GM23338 (cell line): ENCODE measurements at regions not wholly inside any gene's neighbourhood (a gene's known extent, or its start where the extent isn't known, plus 50 kb on each side); places are given as distances from the start of the nearest gene placed in this dataset.

Source experiments
- CREB1 ChIP-seq: fragments of 250-450 bp; sonication (Bioruptor Pico); IDR thresholded peaks from 2 replicates; pipeline ENCODE4 v1.5.0; 2020; ENCODE audit warnings: low read depth, mild to moderate bottlenecking, moderate library complexity
- ETS1 ChIP-seq: IDR thresholded peaks from 2 replicates; pipeline ENCODE4 v1.6.1; 2016; ENCODE audit warnings: antibody characterized with exemption
- EZH2 ChIP-seq: fragments of 200-600 bp; sonication (generic); IDR thresholded peaks from one replicate; pipeline ENCODE4 v1.8.0; 2017; ENCODE audit warnings: antibody characterized with exemption, mild to moderate bottlenecking, low read depth; ENCODE audit not compliant: unreplicated experiment
- EZH2phosphoT487 ChIP-seq: fragments of 200-600 bp; sonication (generic); IDR thresholded peaks from one replicate; pipeline ENCODE4 v1.8.1; 2018; ENCODE audit warnings: antibody characterized with exemption; ENCODE audit not compliant: unreplicated experiment
- JUNB ChIP-seq: IDR thresholded peaks from one replicate; pipeline ENCODE4 v1.6.1; 2016; ENCODE audit warnings: antibody characterized with exemption; ENCODE audit not compliant: unreplicated experiment
- NANOG ChIP-seq: IDR thresholded peaks from 2 replicates; pipeline ENCODE4 v1.6.1; 2016; ENCODE audit warnings: antibody characterized with exemption, borderline replicate concordance
- POLR2AphosphoS5 ChIP-seq: IDR thresholded peaks from 2 replicates; pipeline ENCODE4 v1.6.1; 2016; ENCODE audit warnings: antibody characterized with exemption, low read depth
- REST ChIP-seq: IDR thresholded peaks from one replicate; pipeline ENCODE4 v1.6.1; 2018; ENCODE audit warnings: antibody characterized with exemption; ENCODE audit not compliant: unreplicated experiment
- STAT1 ChIP-seq: IDR thresholded peaks from one replicate; pipeline ENCODE4 v1.6.1; 2016; ENCODE audit warnings: antibody characterized with exemption; ENCODE audit not compliant: unreplicated experiment
- ZNF114 ChIP-seq: fragments of 250-450 bp; sonication (Bioruptor Pico); IDR thresholded peaks from 2 replicates; pipeline ENCODE4 v1.5.0; 2020; ENCODE audit warnings: mild to moderate bottlenecking, moderate library complexity
- ZNF331 ChIP-seq: fragments of 250-450 bp; sonication (Bioruptor Pico); IDR thresholded peaks from 2 replicates; pipeline ENCODE4 v1.5.0; 2020; ENCODE audit warnings: low read depth, mild to moderate bottlenecking, moderate library complexity
- ZNF462 ChIP-seq: fragments of 250-450 bp; sonication (Bioruptor Pico); IDR thresholded peaks from 2 replicates; pipeline ENCODE4 v1.5.0; 2020; ENCODE audit warnings: mild to moderate bottlenecking, moderate library complexity
- TF ChIP-seq, protein P1 (sequence below), 2 experiments: fragments of 200-600 bp in 1 of 2; sonication (generic) in 1 of 2; conservative IDR thresholded peaks; 2 replicates each; pipeline versions ENCODE4 v1.5.1 to v1.6.1; 2016 to 2017; ENCODE audit warnings: antibody characterized with exemption in 2 of 2, low read depth in 2 of 2, mild to moderate bottlenecking in 2 of 2, moderate library complexity in 1 of 2

DNA sequence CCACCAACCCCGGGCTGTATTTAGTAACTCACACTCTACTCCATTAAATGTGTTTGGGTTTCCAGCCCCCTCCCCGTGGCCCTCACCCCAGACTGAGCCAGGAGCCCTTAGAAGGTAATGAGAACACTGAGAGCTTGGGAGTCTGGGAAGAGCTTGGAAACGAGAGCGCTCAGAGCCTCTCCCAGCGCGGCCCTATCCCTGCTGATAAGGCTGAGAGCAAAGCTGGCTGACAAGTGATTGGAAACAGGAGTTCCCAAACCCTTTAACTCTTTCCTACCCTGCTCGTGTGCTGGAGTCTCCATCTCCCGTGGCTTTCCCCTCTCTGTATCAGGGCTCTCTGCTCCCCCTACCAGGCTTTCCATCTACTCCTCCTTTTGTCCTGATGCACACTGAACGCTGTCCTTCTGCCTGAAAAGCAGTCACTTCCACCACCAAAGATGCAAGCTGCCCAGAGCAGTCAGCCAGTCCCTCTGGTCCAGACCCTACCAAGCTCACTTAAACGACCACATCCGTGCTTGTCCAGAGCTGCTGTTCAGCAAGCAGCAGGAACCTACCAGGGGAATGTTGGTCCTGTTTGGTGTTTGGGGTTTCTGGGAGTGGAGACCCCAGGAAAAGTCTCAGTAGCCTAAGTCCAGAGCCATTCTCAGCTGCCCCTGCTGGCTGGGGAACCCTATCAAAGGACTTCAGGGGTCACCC is 100.0 kb upstream of the PKDCC start:
- TF ChIP-seq CREB1 (CRISPR knock-in tag), result no peak
- TF ChIP-seq POLR2AphosphoS5, result no peak; the same call in 1 of the 2 replicates
- no peak for TF ChIP-seq EZH2
- no peak for TF ChIP-seq EZH2phosphoT487
- TF ChIP-seq, protein P1, sequence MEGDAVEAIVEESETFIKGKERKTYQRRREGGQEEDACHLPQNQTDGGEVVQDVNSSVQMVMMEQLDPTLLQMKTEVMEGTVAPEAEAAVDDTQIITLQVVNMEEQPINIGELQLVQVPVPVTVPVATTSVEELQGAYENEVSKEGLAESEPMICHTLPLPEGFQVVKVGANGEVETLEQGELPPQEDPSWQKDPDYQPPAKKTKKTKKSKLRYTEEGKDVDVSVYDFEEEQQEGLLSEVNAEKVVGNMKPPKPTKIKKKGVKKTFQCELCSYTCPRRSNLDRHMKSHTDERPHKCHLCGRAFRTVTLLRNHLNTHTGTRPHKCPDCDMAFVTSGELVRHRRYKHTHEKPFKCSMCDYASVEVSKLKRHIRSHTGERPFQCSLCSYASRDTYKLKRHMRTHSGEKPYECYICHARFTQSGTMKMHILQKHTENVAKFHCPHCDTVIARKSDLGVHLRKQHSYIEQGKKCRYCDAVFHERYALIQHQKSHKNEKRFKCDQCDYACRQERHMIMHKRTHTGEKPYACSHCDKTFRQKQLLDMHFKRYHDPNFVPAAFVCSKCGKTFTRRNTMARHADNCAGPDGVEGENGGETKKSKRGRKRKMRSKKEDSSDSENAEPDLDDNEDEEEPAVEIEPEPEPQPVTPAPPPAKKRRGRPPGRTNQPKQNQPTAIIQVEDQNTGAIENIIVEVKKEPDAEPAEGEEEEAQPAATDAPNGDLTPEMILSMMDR (conservative IDR thresholded peaks at IDR 0.05; ENCODE audit: low read depth in 2 of 2), result no peak
- no peak for TF ChIP-seq REST
- TF ChIP-seq STAT1, result no peak
- TF ChIP-seq NANOG, result no peak
- no peak for TF ChIP-seq JUNB
- TF ChIP-seq ETS1, result no peak
- TF ChIP-seq ZNF114 (CRISPR knock-in tag), result no peak
- no peak for TF ChIP-seq ZNF331 (CRISPR knock-in tag)
- 0 out of 2 replicates have a peak, but pooled peaks have one; percentile 5 for TF ChIP-seq ZNF462 (CRISPR knock-in tag)
